ENCODE measurements at regions not wholly inside any gene's neighbourhood (a gene's known extent, or its start where the extent isn't known, plus 50 kb on each side); places are given as distances from the start of the nearest gene placed in this dataset.
"Not testable (repeated sequence)": the region's sequence is repeated elsewhere in the genome, so short reads cannot be mapped to it uniquely, and the experiment has no call there.

DNA sequence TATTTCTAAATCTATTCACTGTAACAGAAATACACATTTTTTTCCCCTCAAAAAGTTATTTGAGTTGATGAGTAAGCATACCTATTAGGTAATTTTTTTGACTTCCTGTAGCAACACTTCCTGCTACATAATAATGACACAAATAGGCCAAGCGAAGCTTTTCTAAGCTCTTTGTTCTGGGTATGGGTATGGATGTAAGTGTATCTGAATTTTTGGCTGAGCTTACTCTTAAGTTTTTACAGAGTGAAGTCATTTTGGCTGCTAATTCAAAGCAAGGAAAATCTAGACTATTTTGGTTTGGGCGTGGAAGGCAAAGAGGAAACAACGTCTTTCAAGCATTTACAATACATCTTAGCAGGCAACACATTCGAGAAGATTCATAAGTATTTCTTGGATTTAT, 1206.0 kb upstream of the FLRT2 start:
- Histone ChIP-seq H3K36me3 (no peaks in the 10 kb centered on the region), H3K4me3 (no peak overlapping the region), H3K9me3 (no peaks in the 10 kb centered on the region), H3K27me3 (no peaks in the 10 kb centered on the region), H3K4me1 (peaks cover 0 to 9% (median 2%) of the 10 kb centered on the region in 4 donors), H3K27ac (no peak overlapping the region)
- intact Hi-C loops (cut with DNase I), result no loop called here
- TF ChIP-seq EP300 (IDR thresholded peaks at IDR 0.05) (no peak), POLR2AphosphoS5 (IDR thresholded peaks at IDR 0.05) (no peak), POLR2A (IDR thresholded peaks at IDR 0.05) (no peak)
- TF ChIP-seq, protein P1, sequence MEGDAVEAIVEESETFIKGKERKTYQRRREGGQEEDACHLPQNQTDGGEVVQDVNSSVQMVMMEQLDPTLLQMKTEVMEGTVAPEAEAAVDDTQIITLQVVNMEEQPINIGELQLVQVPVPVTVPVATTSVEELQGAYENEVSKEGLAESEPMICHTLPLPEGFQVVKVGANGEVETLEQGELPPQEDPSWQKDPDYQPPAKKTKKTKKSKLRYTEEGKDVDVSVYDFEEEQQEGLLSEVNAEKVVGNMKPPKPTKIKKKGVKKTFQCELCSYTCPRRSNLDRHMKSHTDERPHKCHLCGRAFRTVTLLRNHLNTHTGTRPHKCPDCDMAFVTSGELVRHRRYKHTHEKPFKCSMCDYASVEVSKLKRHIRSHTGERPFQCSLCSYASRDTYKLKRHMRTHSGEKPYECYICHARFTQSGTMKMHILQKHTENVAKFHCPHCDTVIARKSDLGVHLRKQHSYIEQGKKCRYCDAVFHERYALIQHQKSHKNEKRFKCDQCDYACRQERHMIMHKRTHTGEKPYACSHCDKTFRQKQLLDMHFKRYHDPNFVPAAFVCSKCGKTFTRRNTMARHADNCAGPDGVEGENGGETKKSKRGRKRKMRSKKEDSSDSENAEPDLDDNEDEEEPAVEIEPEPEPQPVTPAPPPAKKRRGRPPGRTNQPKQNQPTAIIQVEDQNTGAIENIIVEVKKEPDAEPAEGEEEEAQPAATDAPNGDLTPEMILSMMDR (IDR thresholded peaks at IDR 0.05), result no peak
- 72 to 78% methylated on average over 4 of the region's 4 CpGs for WGBS, 2 donors
- DNase-seq, result no peak

DNA sequence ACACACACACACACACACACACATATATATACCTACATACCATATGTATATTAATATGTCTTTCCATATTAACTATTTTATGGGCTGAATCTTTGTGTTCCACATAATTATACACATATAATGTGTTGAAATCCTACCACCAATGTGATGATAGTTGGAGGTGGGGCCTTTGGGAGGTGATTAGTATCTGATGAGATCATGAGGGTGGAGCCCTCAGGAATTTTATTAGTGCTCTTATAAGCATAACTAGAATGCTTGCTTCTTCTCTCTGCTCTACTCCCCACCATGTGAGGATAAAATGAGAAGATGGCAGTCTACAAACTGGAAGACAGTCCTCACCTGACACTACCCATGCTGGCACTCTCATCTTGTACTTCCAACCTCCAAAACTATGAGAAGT, 1193.5 kb upstream of the FLRT2 start:
- Histone ChIP-seq H3K36me3 (no peaks in the 10 kb centered on the region), H3K27me3 (no peaks in the 10 kb centered on the region), H3K27ac (no peak overlapping the region), H3K4me3 (no peak overlapping the region), H3K4me1 (peaks cover 0 to 7% (median 5%) of the 10 kb centered on the region in 4 donors), H3K9me3 (peaks cover 0 to 2% (median 0%) of the 10 kb centered on the region in 4 donors)
- intact Hi-C loops (cut with DNase I), result no loop called here
- DNase-seq, result no peak
- TF ChIP-seq EP300 (IDR thresholded peaks at IDR 0.05) (no peak), POLR2AphosphoS5 (IDR thresholded peaks at IDR 0.05) (no peak), POLR2A (IDR thresholded peaks at IDR 0.05) (no peak)
- TF ChIP-seq, protein P1 (IDR thresholded peaks at IDR 0.05), result no peak

DNA sequence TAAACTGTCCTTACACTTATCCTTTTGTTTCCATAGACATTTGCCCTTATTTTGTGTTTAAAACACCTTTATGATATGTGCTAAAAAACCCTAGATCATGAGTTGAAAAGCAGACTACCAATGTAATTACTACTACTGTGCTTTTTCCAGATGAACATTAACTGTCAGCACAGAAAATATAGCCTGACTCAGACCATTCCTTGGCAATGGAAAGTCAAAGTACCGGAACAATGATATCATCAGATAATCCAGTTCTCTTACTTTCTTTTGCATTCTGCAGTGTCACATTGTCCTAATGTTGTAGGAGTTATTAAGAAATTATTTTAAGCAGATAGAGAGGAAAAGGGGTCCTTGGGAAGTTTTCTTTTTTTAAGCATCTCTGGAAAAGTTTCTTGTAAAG, 1189.0 kb upstream of the FLRT2 start:
- WGBS, 2 donors, result 69 to 88% methylated on average over 1 of the region's 1 CpG
- no peak overlapping the region for H3K4me3 ChIP-seq
- no peaks in the 10 kb centered on the region for H3K27me3 ChIP-seq
- H3K9me3 ChIP-seq, result peaks cover 0 to 2% (median 0%) of the 10 kb centered on the region in 4 donors
- intact Hi-C loops (cut with DNase I), result no loop called here
- TF ChIP-seq, protein P1 (IDR thresholded peaks at IDR 0.05), result no peak
- TF ChIP-seq POLR2A (IDR thresholded peaks at IDR 0.05), result no peak
- TF ChIP-seq EP300 (IDR thresholded peaks at IDR 0.05), result no peak
- peak in 3 of 4 donors; percentile 40 to 57 (median 55) for TF ChIP-seq POLR2AphosphoS5 (IDR thresholded peaks at IDR 0.05)
- H3K36me3 ChIP-seq, result no peaks in the 10 kb centered on the region
- H3K4me1 ChIP-seq, result peaks cover 0 to 7% (median 6%) of the 10 kb centered on the region in 4 donors
- DNase-seq, result no peak
- H3K27ac ChIP-seq, result peak overlapping the region in 2 of 4 donors; percentile 38 to 66

DNA sequence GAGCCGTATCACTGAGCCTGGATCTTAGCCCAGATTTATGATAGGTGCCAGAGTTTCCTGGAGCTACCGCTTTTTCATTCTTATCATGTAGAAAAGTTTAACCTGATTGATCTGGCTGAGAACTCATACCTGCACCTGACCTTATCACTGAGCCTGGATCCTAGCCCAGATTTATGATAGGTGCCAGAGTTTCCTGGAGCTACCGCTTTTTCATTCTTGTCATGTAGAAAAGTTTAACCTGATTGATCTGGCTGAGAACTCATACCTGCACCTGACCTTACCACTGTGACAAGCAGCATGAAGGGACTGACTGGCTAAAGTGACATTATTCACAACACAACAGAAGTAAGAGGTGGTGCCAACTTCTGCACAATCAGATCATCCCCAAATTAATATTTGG, 1188.1 kb upstream of the FLRT2 start:
- WGBS, 2 donors, result 83 to 87% methylated on average over 3 of the region's 3 CpGs
- H3K4me3 ChIP-seq; H3K27me3 ChIP-seq; H3K36me3 ChIP-seq; intact Hi-C loops (cut with DNase I); DNase-seq; H3K9me3 ChIP-seq; H3K27ac ChIP-seq; H3K4me1 ChIP-seq: not testable (repeated sequence)

DNA sequence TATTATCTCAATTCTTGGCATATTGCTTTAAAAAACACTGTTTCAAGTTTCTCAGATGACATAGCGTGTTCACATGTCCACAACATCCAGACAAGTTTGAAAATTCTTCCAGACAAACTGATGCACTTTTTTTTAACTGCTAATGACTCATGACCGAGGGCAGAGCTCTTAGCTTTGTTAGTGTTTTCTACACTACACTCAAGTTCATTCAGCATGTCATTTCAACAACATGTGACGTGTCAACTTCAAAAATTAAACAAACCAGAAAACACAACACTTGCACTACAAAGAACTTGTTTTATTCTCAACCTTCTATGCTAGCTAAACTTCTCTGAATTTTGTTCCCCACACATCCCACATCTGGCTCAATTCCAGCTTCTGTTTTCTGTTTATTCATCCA, 1186.3 kb upstream of the FLRT2 start:
- Histone ChIP-seq H3K27ac (no peak overlapping the region), H3K9me3 (peaks cover 0 to 2% (median 0%) of the 10 kb centered on the region in 4 donors), H3K36me3 (no peaks in the 10 kb centered on the region), H3K4me3 (no peak overlapping the region), H3K27me3 (no peaks in the 10 kb centered on the region), H3K4me1 (peaks cover 0 to 7% (median 6%) of the 10 kb centered on the region in 4 donors)
- TF ChIP-seq EP300 (IDR thresholded peaks at IDR 0.05), result no peak
- TF ChIP-seq POLR2A (IDR thresholded peaks at IDR 0.05), result no peak
- TF ChIP-seq POLR2AphosphoS5 (IDR thresholded peaks at IDR 0.05), result no peak
- TF ChIP-seq, protein P1 (IDR thresholded peaks at IDR 0.05), result no peak
- 46 to 65% methylated on average over 3 of the region's 3 CpGs for WGBS, 2 donors
- intact Hi-C loops (cut with DNase I), result no loop called here
- DNase-seq, result no peak

Measured in sigmoid colon (tissue), 6 donors.